Endothelial cell of umbilical vein (primary cell): ENCODE measurements at regions not wholly inside any gene's neighbourhood (a gene's known extent, or its start where the extent isn't known, plus 50 kb on each side); places are given as distances from the start of the nearest gene placed in this dataset.

Experiments used
- BruUV-seq: library from RNA; stranded (reverse); fragments of 400-500 nt; replicated peaks from 2 replicates; lab custom pipeline; 2021; lab: Mats Ljungman, UMichigan
- CTCF ChIA-PET: fragments of 300-600, 350-600 bp; sonication (Branson Sonifier 250); formaldehyde crosslinking; loops from one replicate; lab custom pipeline; 2021; ENCODE audit warnings: antibody characterized with exemption, inconsistent platforms; lab: Charles Lee
- POLR2A ChIA-PET: fragments of 300-600, 350-600 bp; sonication (Branson Sonifier 250); formaldehyde crosslinking; loops from one replicate; lab custom pipeline; 2021; ENCODE audit warnings: antibody characterized with exemption, inconsistent platforms; lab: Charles Lee
- DNase-seq: peaks from one replicate; pipeline ENCODE4 v3.0.0-alpha.2; 2011; ENCODE audit warnings: low read depth, low spot score
- FAIRE-seq: peaks from 2 replicates; lab custom pipeline; 2011; peaks lifted over from hg19 to GRCh38; lab: Jason Lieb, UNC
- H2AFZ ChIP-seq: 2 replicates; pipeline ENCODE4 v1.6.0; 2012; ENCODE audit warnings: low read depth, low read length, control low read depth, inconsistent platforms
- H3K27ac ChIP-seq: 2 replicates; pipeline ENCODE4 v1.5.1; 2011; ENCODE audit warnings: low read depth, mild to moderate bottlenecking, control low read depth, low read length, moderate library complexity; ENCODE audit not compliant: insufficient read depth
- H3K27me3 ChIP-seq, 2 experiments: 2 replicates each; pipeline versions ENCODE4 v1.6.0 to v1.6.1; 2011; ENCODE audit warnings: low read length in 2 of 2, mixed read lengths in 1 of 2; ENCODE audit not compliant: control insufficient read depth in 2 of 2, insufficient read depth in 2 of 2
- H3K36me3 ChIP-seq, 2 experiments: 2 replicates in 1 of 2; 3 replicates in 1 of 2; pipeline ENCODE4 v1.5.1; 2011; ENCODE audit warnings: low read length in 2 of 2, mild to moderate bottlenecking in 1 of 2, moderate library complexity in 1 of 2; ENCODE audit not compliant: control insufficient read depth in 2 of 2, insufficient read depth in 2 of 2; ENCODE audit errors: extremely low read depth in 1 of 2
- H3K4me1 ChIP-seq: 3 replicates; pipeline ENCODE4 v1.5.1; 2011; ENCODE audit warnings: mild to moderate bottlenecking, low read length; ENCODE audit not compliant: control insufficient read depth, insufficient read depth; ENCODE audit errors: extremely low read depth
- H3K4me2 ChIP-seq: 2 replicates; pipeline ENCODE4 v1.6.1; 2011; ENCODE audit warnings: low read length, control low read depth, mixed read lengths; ENCODE audit not compliant: insufficient read depth
- H3K4me3 ChIP-seq, 3 experiments: fragments of 200-600 bp in 1 of 3; sonication (generic), shearing (Covaris generic) in 1 of 3; replicated peaks in 1 of 3; 2 replicates each; pipeline ENCODE4 v1.5.1; 2011 to 2016; ENCODE audit warnings: control low read depth in 3 of 3, low read length in 3 of 3, mild to moderate bottlenecking in 2 of 3, inconsistent platforms in 1 of 3, low read depth in 1 of 3, moderate library complexity in 1 of 3; ENCODE audit not compliant: insufficient read depth in 1 of 3
- H3K79me2 ChIP-seq: 2 replicates; pipeline ENCODE4 v1.6.0; 2012; ENCODE audit warnings: low read length, inconsistent platforms; ENCODE audit not compliant: control insufficient read depth, insufficient read depth
- H3K9ac ChIP-seq: replicated peaks from 2 replicates; pipeline ENCODE3; 2011; ENCODE audit warnings: low read length, control low read depth; ENCODE audit not compliant: insufficient read depth; ENCODE audit errors: extremely low read depth
- H3K9me1 ChIP-seq: replicated peaks from 3 replicates; pipeline ENCODE4 v1.6.0; 2011; ENCODE audit warnings: mild to moderate bottlenecking, low read length; ENCODE audit not compliant: control insufficient read depth, insufficient read depth; ENCODE audit errors: extremely low read depth
- H3K9me3 ChIP-seq: replicated peaks from 2 replicates; pipeline ENCODE4 v1.5.1; 2012; ENCODE audit warnings: low read length, inconsistent platforms; ENCODE audit not compliant: control insufficient read depth, insufficient read depth
- H4K20me1 ChIP-seq: replicated peaks from 2 replicates; pipeline ENCODE3; 2011; ENCODE audit warnings: mild to moderate bottlenecking, low read length; ENCODE audit not compliant: control insufficient read depth, insufficient read depth; ENCODE audit errors: extremely low read depth
- CTCF ChIP-seq, 2 donors: IDR thresholded peaks; 1 replicate in 1 of 2; 2 replicates in 1 of 2; pipeline ENCODE4 v1.5.1; 2011; ENCODE audit warnings: low read length in 2 of 2, mild to moderate bottlenecking in 2 of 2, moderate library complexity in 2 of 2, control low read depth in 1 of 2, inconsistent platforms in 1 of 2, low read depth in 1 of 2; ENCODE audit not compliant: insufficient read depth in 1 of 2; ENCODE audit errors: extremely low read depth in 1 of 2
- EZH2 ChIP-seq: IDR thresholded peaks from 2 replicates; pipeline ENCODE4 v1.6.1; 2012; ENCODE audit warnings: borderline replicate concordance, low read depth, mild to moderate bottlenecking, moderate library complexity, low read length, inconsistent platforms; ENCODE audit not compliant: severe bottlenecking
- FOS ChIP-seq: IDR thresholded peaks from 2 replicates; pipeline ENCODE4 v1.6.1; 2011; ENCODE audit warnings: mild to moderate bottlenecking, low read length, moderate library complexity, borderline replicate concordance; ENCODE audit not compliant: insufficient read depth
- GATA2 ChIP-seq: IDR thresholded peaks from 2 replicates; pipeline ENCODE4 v1.7.0; 2011; ENCODE audit warnings: low read depth, mild to moderate bottlenecking, moderate library complexity, mixed read lengths, low read length; ENCODE audit not compliant: insufficient read length, insufficient read depth
- JUN ChIP-seq: IDR thresholded peaks from 2 replicates; pipeline ENCODE4 v1.6.1; 2011; ENCODE audit warnings: borderline replicate concordance, low read depth; ENCODE audit not compliant: insufficient read length, insufficient read depth
- MYC ChIP-seq: IDR thresholded peaks from one replicate; pipeline ENCODE4 v1.6.1; 2011; ENCODE audit warnings: mild to moderate bottlenecking, low read depth, low read length
- POLR2A ChIP-seq: IDR thresholded peaks from 2 replicates; pipeline ENCODE4 v1.6.1; 2012; ENCODE audit warnings: low read depth, mild to moderate bottlenecking, control low read depth, low read length
- POLR2AphosphoS5 ChIP-seq: IDR thresholded peaks from 2 replicates; pipeline ENCODE4 v1.6.1; 2012; ENCODE audit warnings: low read depth, mild to moderate bottlenecking, control low read depth, low read length, moderate library complexity; ENCODE audit not compliant: insufficient read depth
- dilution Hi-C: fragments of 300-500 bp; cut with MboI; formaldehyde crosslinking; loops from one replicate; pipeline ENCODE4 v1.15.0; 2019; ENCODE audit warnings: low sequenced_read_pairs; ENCODE audit not compliant: extremely low pct_ligation_motif_present
- intact Hi-C: fragments of 100-400 bp; cut with micrococcal nuclease; formaldehyde crosslinking; loops from one replicate; pipeline ENCODE4 v1.10.0; 2022
- TF ChIP-seq, protein P1 (sequence below): IDR thresholded peaks from 2 replicates; pipeline ENCODE4 v1.6.1; 2011; ENCODE audit not compliant: insufficient read depth, insufficient read length

- Histone ChIP-seq H3K36me3 (no peaks in the 10 kb centered on the region), H3K27ac (no peak overlapping the region), H3K4me3 (no peak overlapping the region), H3K9ac (no peak overlapping the region), H3K4me1 (no peaks in the 10 kb centered on the region), H3K4me2 (no peak overlapping the region), H4K20me1 (no peaks in the 10 kb centered on the region), H3K27me3 (no peaks in the 10 kb centered on the region), H3K9me1 (no peaks in the 10 kb centered on the region), H3K79me2 (no peaks in the 10 kb centered on the region), H2AFZ (no peak overlapping the region), H3K9me3 (no peaks in the 10 kb centered on the region)
- POLR2A ChIA-PET: interaction anchor here (0.7 kb wide), 1 partner anchor 73 kb away, joined by 5 read pairs; no protein-coding TSS in a partner anchor
- TF ChIP-seq POLR2A (no peak), MYC (no peak), EZH2 (no peak), CTCF (IDR thresholded peaks at IDR 0.05; ENCODE audit: extremely low read depth in 1 of 2, insufficient read depth in 1 of 2, low read depth in 1 of 2, low read length in 2 of 2) (no peak), GATA2 (no peak), POLR2AphosphoS5 (no peak), JUN (no peak), FOS (no peak)
- TF ChIP-seq, protein P1, sequence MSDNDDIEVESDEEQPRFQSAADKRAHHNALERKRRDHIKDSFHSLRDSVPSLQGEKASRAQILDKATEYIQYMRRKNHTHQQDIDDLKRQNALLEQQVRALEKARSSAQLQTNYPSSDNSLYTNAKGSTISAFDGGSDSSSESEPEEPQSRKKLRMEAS: no peak
- BruUV-seq: no TSS peak
- intact Hi-C loops (no loop called here), dilution Hi-C loops (no loop called here)
- FAIRE-seq: no peak
- CTCF ChIA-PET: interaction anchor here (1.6 kb wide), 1 partner anchor 8 kb away, joined by 4 read pairs; no protein-coding TSS in a partner anchor
- no peak for DNase-seq
These were observed 645.2 kb upstream of the RGMB start for GRCh38 chr5:98128271-98128670.
